Pancreas (tissue), 10 donors: ENCODE measurements at regions not wholly inside any gene's neighbourhood (a gene's known extent, or its start where the extent isn't known, plus 50 kb on each side); places are given as distances from the start of the nearest gene placed in this dataset.

Experiments
- ATAC-seq, 4 donors: fragments of 200-7000 bp; cut with Tn5 transposase; one replicate each; pipeline versions ENCODE4 v1.8.0 to v1.9.1; 2020; ENCODE audit warnings: mild to moderate bottlenecking in 4 of 4, moderate library complexity in 4 of 4
- DNase-seq, 6 donors: peaks; one replicate each; pipeline ENCODE4 v3.0.0-alpha.2; 2020
- FAIRE-seq: peaks from 2 replicates; lab custom pipeline; 2012; peaks lifted over from hg19 to GRCh38; lab: Jason Lieb, UNC
- H3K27ac ChIP-seq, 4 donors: fragments of 200-600 bp; sonication (generic); 1 replicate in 3 of 4; 2 replicates in 1 of 4; pipeline versions ENCODE4 v1.5.0 to v1.8.0; 2020
- H3K27me3 ChIP-seq, 4 donors: fragments of 200-600 bp; one replicate each; pipeline ENCODE4 v1.8.0; 2021
- H3K36me3 ChIP-seq, 3 donors: fragments of 200-600 bp; sonication (generic) in 1 of 3; one replicate each; pipeline versions ENCODE4 v1.5.0 to v1.8.0; 2020 to 2021
- H3K4me1 ChIP-seq, 3 donors: fragments of 200-600 bp; one replicate each; pipeline ENCODE4 v1.8.0; 2021
- H3K4me3 ChIP-seq, 4 donors: fragments of 200-600 bp; sonication (generic) in 2 of 4; one replicate each; pipeline versions ENCODE4 v1.5.0 to v1.8.0; 2020 to 2021
- H3K9me3 ChIP-seq, 4 donors: fragments of 200-600 bp; one replicate each; pipeline ENCODE4 v1.8.0; 2021
- CTCF ChIP-seq, 4 donors: fragments of 200-600 bp; sonication (generic) in 3 of 4; IDR thresholded peaks; one replicate each; pipeline versions ENCODE4 v1.5.0 to v1.8.0; 2021; ENCODE audit warnings: antibody characterized with exemption in 4 of 4
- WGBS, 2 donors: extraction: QIAGEN DNeasy Blood & Tissue Kit; methylation state at CpG; one replicate each; pipeline ENCODE4 v1.1.7; 2013; 5-methylcytosine and 5-hydroxymethylcytosine counted together
- intact Hi-C, 3 donors: fragments of 100-400 bp; cut with DNase I; formaldehyde crosslinking; loops; one replicate each; pipeline versions ENCODE4 v1.11.1 to v1.14.2; 2022
- donor health status: healthy with polysubstance abuse.
- donor health status: DM: no; HTN: no; CAD: no; lungs with moderate emphysema.
- donor health status: DM: no; HTN: no; CAD: no.
- donor health status: control.
- donor health status: control.
- donor health status: Bipolar disorder and iron deficiency.
- donor health status: DM: yes; HTN: yes; CAD: no.
- donor health status: DM: no; HTN: no; CAD: no.
- donor health status: DM: no; HTN: no; CAD: no.
- donor health status: DM: yes; HTN: yes; CAD: no.

GRCh38 chr19:34023381-34023780 is 148.9 kb upstream of the LSM14A start:
- WGBS, 2 donors = 66 to 73% methylated on average over 5 of the region's 5 CpGs
- H3K27me3 ChIP-seq = peaks cover 0 to 5% (median 0%) of the 10 kb centered on the region in 4 donors

DNA sequence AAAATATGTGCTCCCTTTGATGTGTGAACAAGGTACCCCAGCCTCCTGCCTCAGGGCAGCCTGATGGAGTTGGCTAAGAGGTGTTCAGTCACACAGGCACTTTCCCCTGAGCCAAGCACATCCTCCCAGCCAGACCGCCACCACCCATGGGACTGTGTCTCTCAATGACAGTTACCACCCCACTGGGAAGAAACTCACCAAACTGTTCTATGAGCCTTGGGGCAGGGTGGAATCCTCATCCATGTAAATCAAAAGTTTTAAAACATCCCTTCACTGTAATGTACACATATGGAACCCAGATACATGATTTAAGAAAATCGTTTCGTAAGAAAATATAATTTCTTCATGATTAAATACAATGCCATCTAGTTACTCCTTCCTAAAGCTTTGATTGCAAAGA is 138.4 kb upstream of the LSM14A start:
- DNase-seq (no peak), FAIRE-seq (no peak), ATAC-seq (no peak)
- no peaks in the 10 kb centered on the region for H3K27me3 ChIP-seq
- WGBS, 2 donors = 90 to 91% methylated on average over 3 of the region's 3 CpGs
- intact Hi-C loops = no loop called here
- no peaks in the 10 kb centered on the region for H3K4me1 ChIP-seq
- H3K36me3 ChIP-seq = no peaks in the 10 kb centered on the region
- H3K4me3 ChIP-seq = no peak overlapping the region
- H3K9me3 ChIP-seq = no peaks in the 10 kb centered on the region
- H3K27ac ChIP-seq = no peak overlapping the region
- TF ChIP-seq CTCF (IDR thresholded peaks at IDR 0.05) = no peak

More at GRCh38 chr19:34023381-34023780, 148.9 kb upstream of the LSM14A start:
- Histone ChIP-seq H3K4me3 (no peak overlapping the region), H3K9me3 (no peaks in the 10 kb centered on the region), H3K27ac (no peak overlapping the region), H3K4me1 (no peaks in the 10 kb centered on the region), H3K36me3 (no peaks in the 10 kb centered on the region)
- no peak for TF ChIP-seq CTCF (IDR thresholded peaks at IDR 0.05)
- DNase-seq = no peak
- FAIRE-seq = no peak
- intact Hi-C loops = no loop called here
- no peak for ATAC-seq

- H3K36me3 ChIP-seq = no peaks in the 10 kb centered on the region
- FAIRE-seq = no peak
- no peak for TF ChIP-seq CTCF (IDR thresholded peaks at IDR 0.05)
- DNase-seq = no peak
- no peaks in the 10 kb centered on the region for H3K4me1 ChIP-seq
- no peak for ATAC-seq
- H3K27ac ChIP-seq = no peak overlapping the region
- 43 to 57% methylated on average over 2 of the region's 2 CpGs for WGBS, 2 donors
- no peaks in the 10 kb centered on the region for H3K9me3 ChIP-seq
- H3K4me3 ChIP-seq = no peak overlapping the region
- no peaks in the 10 kb centered on the region for H3K27me3 ChIP-seq
- intact Hi-C loops = no loop called here
Observed at GRCh38 chr19:34034318-34034846, 137.9 kb upstream of the LSM14A start.

- intact Hi-C loops = loop anchor here in 2 of 3 donors (5.0 to 10.0 kb wide), 3 partner anchors 53 to 105 kb away; no protein-coding TSS in a partner anchor
- ATAC-seq (peak in 3 of 4 donors; percentile 73 to 79 (median 79)), DNase-seq (peak; percentile 16 to 92 (median 71)), FAIRE-seq (no peak)
- WGBS, 2 donors = 15% methylated on average over 15 of the region's 15 CpGs
- Histone ChIP-seq H3K27me3 (no peaks in the 10 kb centered on the region), H3K36me3 (no peaks in the 10 kb centered on the region), H3K4me1 (no peaks in the 10 kb centered on the region), H3K4me3 (no peak overlapping the region), H3K27ac (no peak overlapping the region), H3K9me3 (no peaks in the 10 kb centered on the region)
- TF ChIP-seq CTCF (IDR thresholded peaks at IDR 0.05) = peak; percentile 72 to 94 (median 86)
Observed at GRCh38 chr19:34041925-34042521, 130.3 kb upstream of the LSM14A start.

- TF ChIP-seq CTCF (IDR thresholded peaks at IDR 0.05) = no peak
- no peaks in the 10 kb centered on the region for H3K4me1 ChIP-seq
- intact Hi-C loops = loop anchor here in 2 of 3 donors (5.0 to 10.0 kb wide), 3 partner anchors 51 to 103 kb away; no protein-coding TSS in a partner anchor
- H3K27me3 ChIP-seq = no peaks in the 10 kb centered on the region
- 27 to 30% methylated on average over 2 of the region's 2 CpGs for WGBS, 2 donors
- H3K9me3 ChIP-seq = no peaks in the 10 kb centered on the region
- no peak overlapping the region for H3K4me3 ChIP-seq
- H3K27ac ChIP-seq = no peak overlapping the region
- H3K36me3 ChIP-seq = no peaks in the 10 kb centered on the region
- FAIRE-seq = no peak
- no peak for DNase-seq
- no peak for ATAC-seq
Observed at GRCh38 chr19:34044021-34044420, 128.3 kb upstream of the LSM14A start.
